ENCODE measurements at regions not wholly inside any gene's neighbourhood (a gene's known extent, or its start where the extent isn't known, plus 50 kb on each side); places are given as distances from the start of the nearest gene placed in this dataset.

DNA sequence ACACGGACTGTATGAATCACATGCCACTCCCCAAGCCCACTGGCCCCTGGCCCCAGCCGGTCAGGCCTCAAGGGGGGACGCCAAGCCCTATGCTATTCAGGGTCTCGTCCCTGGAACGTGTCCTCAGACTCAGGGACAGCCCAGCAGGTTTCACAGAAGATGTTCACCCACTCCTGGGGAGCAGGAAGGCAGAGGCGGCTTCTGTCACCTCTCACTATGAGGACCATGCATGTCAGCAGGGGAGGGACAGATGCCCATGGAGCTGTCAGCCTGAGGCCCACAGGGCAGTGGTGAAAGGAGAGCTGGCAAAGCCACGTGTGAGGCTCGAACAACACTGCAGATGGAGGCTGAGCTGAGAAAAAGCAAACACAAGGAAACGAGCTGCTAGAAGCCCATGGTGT lies 192.0 kb downstream of the SHANK2 start:
- Histone ChIP-seq H3K4me1 (no peaks in the 10 kb centered on the region), H3K9me3 (no peaks in the 10 kb centered on the region), H3K27me3 (peaks cover 0 to 20% (median 0%) of the 10 kb centered on the region in 4 donors), H3K4me3 (no peak overlapping the region), H3K36me3 (no peaks in the 10 kb centered on the region), H3K27ac (no peak overlapping the region)
- 28 to 43% methylated on average over 3 of the region's 9 CpGs for WGBS, 2 donors
- no peak for TF ChIP-seq POLR2A (IDR thresholded peaks at IDR 0.05)
- TF ChIP-seq, protein P1, sequence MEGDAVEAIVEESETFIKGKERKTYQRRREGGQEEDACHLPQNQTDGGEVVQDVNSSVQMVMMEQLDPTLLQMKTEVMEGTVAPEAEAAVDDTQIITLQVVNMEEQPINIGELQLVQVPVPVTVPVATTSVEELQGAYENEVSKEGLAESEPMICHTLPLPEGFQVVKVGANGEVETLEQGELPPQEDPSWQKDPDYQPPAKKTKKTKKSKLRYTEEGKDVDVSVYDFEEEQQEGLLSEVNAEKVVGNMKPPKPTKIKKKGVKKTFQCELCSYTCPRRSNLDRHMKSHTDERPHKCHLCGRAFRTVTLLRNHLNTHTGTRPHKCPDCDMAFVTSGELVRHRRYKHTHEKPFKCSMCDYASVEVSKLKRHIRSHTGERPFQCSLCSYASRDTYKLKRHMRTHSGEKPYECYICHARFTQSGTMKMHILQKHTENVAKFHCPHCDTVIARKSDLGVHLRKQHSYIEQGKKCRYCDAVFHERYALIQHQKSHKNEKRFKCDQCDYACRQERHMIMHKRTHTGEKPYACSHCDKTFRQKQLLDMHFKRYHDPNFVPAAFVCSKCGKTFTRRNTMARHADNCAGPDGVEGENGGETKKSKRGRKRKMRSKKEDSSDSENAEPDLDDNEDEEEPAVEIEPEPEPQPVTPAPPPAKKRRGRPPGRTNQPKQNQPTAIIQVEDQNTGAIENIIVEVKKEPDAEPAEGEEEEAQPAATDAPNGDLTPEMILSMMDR (IDR thresholded peaks at IDR 0.05) = no peak
- no peak for DNase-seq
- intact Hi-C loops (cut with DNase I) = no loop called here

DNA sequence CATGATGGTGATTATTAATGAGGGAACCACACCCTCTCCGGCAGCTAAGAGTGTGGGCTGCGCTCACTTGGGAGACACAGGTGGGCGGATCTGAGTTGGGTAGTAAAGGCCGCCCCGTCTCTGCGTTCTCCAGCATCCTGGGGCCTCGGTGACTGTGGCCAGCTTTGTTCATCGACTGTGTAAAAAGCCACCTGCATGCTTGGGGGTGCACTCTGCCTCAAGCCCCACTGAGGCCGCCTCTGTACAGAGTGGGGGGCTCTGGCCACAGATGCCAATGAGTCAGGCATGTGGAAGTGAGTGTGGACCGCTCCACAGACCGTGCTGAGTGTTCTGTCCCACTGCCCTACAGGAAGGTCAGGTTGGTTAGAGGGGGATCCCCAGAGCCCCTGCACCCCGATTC lies 192.7 kb downstream of the SHANK2 start:
- Histone ChIP-seq H3K4me1 (no peaks in the 10 kb centered on the region), H3K27ac (no peak overlapping the region), H3K4me3 (no peak overlapping the region), H3K27me3 (peaks cover 0 to 18% (median 0%) of the 10 kb centered on the region in 4 donors), H3K9me3 (no peaks in the 10 kb centered on the region), H3K36me3 (no peaks in the 10 kb centered on the region)
- TF ChIP-seq POLR2A (IDR thresholded peaks at IDR 0.05) = no peak
- WGBS, 2 donors = 89% methylated on average over 5 to 12 of the region's 12 CpGs
- no peak for DNase-seq
- intact Hi-C loops (cut with DNase I) = no loop called here

DNA sequence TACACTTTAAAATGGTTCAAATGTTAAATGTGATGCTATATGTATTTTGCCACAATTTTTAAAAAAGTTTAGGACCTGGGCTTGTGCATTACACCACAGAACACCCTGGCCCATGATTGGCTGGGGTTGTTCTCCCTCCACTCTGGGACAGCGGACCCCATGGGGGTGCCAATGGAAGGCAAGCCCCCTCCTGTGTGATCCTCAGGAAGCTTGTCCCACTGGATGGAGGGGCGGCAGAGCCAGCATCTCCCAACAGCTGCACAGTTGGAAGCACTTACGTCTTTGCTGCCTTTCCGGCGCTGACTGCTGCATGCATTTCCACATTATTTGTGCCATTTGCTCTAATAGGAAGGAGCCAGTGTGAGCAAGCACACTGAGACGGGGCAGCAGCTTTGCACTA lies 196.5 kb downstream of the SHANK2 start:
- intact Hi-C loops (cut with DNase I) = no loop called here
- DNase-seq = no peak
- TF ChIP-seq, protein P1 (IDR thresholded peaks at IDR 0.05) = no peak
- no peak for TF ChIP-seq POLR2A (IDR thresholded peaks at IDR 0.05)
- no peak overlapping the region for H3K27ac ChIP-seq
- H3K27me3 ChIP-seq = peaks cover 0 to 5% (median 0%) of the 10 kb centered on the region in 4 donors
- H3K4me1 ChIP-seq = no peaks in the 10 kb centered on the region
- no peaks in the 10 kb centered on the region for H3K36me3 ChIP-seq
- WGBS, 2 donors = 76 to 83% methylated on average over 3 of the region's 6 CpGs
- H3K9me3 ChIP-seq = no peaks in the 10 kb centered on the region
- H3K4me3 ChIP-seq = no peak overlapping the region
